Karpas-422 (cell line): ENCODE measurements at regions not wholly inside any gene's neighbourhood (a gene's known extent, or its start where the extent isn't known, plus 50 kb on each side); places are given as distances from the start of the nearest gene placed in this dataset.
A peak's percentile ranks its signal among the peaks of the same experiment; 100 is the strongest.

Source experiments
- DNase-seq: peaks from one replicate; pipeline ENCODE4 v3.0.0-alpha.2; 2015
- H2AFZ ChIP-seq: fragments of 200-600 bp; sonication (generic); 2 replicates; pipeline ENCODE4 v1.6.1; 2014; ENCODE audit warnings: antibody characterized with exemption, low read length, mixed read lengths
- H3K27ac ChIP-seq: fragments of 200-600 bp; sonication (generic); 2 replicates; pipeline ENCODE4 v1.5.1; 2014; ENCODE audit warnings: mild to moderate bottlenecking, low read length, moderate library complexity
- H3K27me3 ChIP-seq: fragments of 200-600 bp; sonication (generic); 2 replicates; pipeline ENCODE4 v1.6.1; 2014; ENCODE audit warnings: low read length, mixed read lengths
- H3K36me3 ChIP-seq: fragments of 200-600 bp; sonication (generic); 2 replicates; pipeline ENCODE4 v1.6.1; 2014; ENCODE audit warnings: low read length, mixed read lengths; ENCODE audit not compliant: insufficient read depth
- H3K4me1 ChIP-seq: fragments of 200-600 bp; sonication (generic); 2 replicates; pipeline ENCODE4 v1.6.1; 2014; ENCODE audit warnings: mild to moderate bottlenecking, low read length, mixed read lengths
- H3K4me2 ChIP-seq: fragments of 200-600 bp; sonication (generic); 2 replicates; pipeline ENCODE4 v1.6.1; 2014; ENCODE audit warnings: low read length, low read depth, mild to moderate bottlenecking; ENCODE audit not compliant: poor library complexity, severe bottlenecking
- H3K4me3 ChIP-seq: fragments of 200-600 bp; sonication (generic); 2 replicates; pipeline ENCODE4 v1.5.1; 2014; ENCODE audit warnings: mild to moderate bottlenecking, antibody characterized with exemption, low read length, mixed read lengths
- H3K79me2 ChIP-seq: fragments of 200-600 bp; sonication (generic); 2 replicates; pipeline ENCODE4 v1.6.1; 2014; ENCODE audit warnings: mild to moderate bottlenecking, low read length, mixed read lengths
- H3K9ac ChIP-seq: fragments of 200-600 bp; sonication (generic); 2 replicates; pipeline ENCODE4 v1.6.0; 2014; ENCODE audit warnings: low read length
- H3K9me2 ChIP-seq: fragments of 200-600 bp; sonication (generic), shearing (Covaris generic); replicated peaks from 2 replicates; pipeline ENCODE4 v1.6.0; 2014; ENCODE audit warnings: mild to moderate bottlenecking, low read length, moderate library complexity; ENCODE audit not compliant: insufficient read depth
- H3K9me3 ChIP-seq: fragments of 300-700, 200-600 bp; sonication (generic); 2 replicates; pipeline ENCODE4 v1.6.1; 2014; ENCODE audit warnings: low read length, mixed read lengths
- H4K20me1 ChIP-seq: fragments of 200-600 bp; sonication (generic); 2 replicates; pipeline ENCODE4 v1.6.1; 2014; ENCODE audit warnings: mild to moderate bottlenecking, antibody characterized with exemption, low read length, low read depth; ENCODE audit not compliant: insufficient read depth

GRCh38 chr2:201955702-201956141, 77.9 kb upstream of the FZD7 start:
- no peaks in the 10 kb centered on the region for H3K9me3 ChIP-seq
- H3K36me3 ChIP-seq, result no peaks in the 10 kb centered on the region
- no peaks in the 10 kb centered on the region for H3K79me2 ChIP-seq
- no peaks in the 10 kb centered on the region for H4K20me1 ChIP-seq
- no peak overlapping the region for H3K4me2 ChIP-seq
- H3K4me3 ChIP-seq, result no peak overlapping the region
- H3K9ac ChIP-seq, result no peak overlapping the region
- H3K27me3 ChIP-seq, result no peaks in the 10 kb centered on the region
- H2AFZ ChIP-seq, result no peak overlapping the region
- no peak overlapping the region for H3K27ac ChIP-seq
- H3K9me2 ChIP-seq, result no peaks in the 10 kb centered on the region
- DNase-seq, result no peak
- H3K4me1 ChIP-seq, result peaks cover 50% of the 10 kb centered on the region

DNA sequence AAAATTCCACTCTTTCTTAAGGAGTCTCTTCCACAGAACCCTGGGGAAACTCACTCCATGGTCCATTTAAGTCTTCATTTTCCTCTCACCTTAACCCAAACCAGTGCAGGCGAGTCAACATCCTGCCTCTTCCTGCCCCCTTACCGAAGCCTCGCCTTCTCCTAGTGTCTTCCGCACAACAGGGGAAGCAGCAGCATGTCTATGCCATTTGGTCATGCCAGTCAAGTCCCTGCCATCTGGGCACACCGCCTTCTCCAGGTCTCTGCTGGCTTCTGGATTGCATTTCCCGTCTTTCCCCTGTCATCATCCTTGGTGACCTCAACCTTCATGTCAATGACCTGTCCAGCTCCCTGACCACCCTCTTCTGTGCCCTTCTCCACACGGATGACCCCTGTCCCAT, 77.3 kb upstream of the FZD7 start:
- H3K4me2 ChIP-seq, result no peak overlapping the region
- no peak overlapping the region for H3K27ac ChIP-seq
- H3K36me3 ChIP-seq, result no peaks in the 10 kb centered on the region
- H3K79me2 ChIP-seq, result no peaks in the 10 kb centered on the region
- no peak for DNase-seq
- no peaks in the 10 kb centered on the region for H3K9me3 ChIP-seq
- no peak overlapping the region for H3K4me3 ChIP-seq
- no peaks in the 10 kb centered on the region for H3K27me3 ChIP-seq
- H3K9ac ChIP-seq, result no peak overlapping the region
- no peaks in the 10 kb centered on the region for H3K9me2 ChIP-seq
- no peaks in the 10 kb centered on the region for H4K20me1 ChIP-seq
- peaks cover 56% of the 10 kb centered on the region for H3K4me1 ChIP-seq
- H2AFZ ChIP-seq, result no peak overlapping the region

DNA sequence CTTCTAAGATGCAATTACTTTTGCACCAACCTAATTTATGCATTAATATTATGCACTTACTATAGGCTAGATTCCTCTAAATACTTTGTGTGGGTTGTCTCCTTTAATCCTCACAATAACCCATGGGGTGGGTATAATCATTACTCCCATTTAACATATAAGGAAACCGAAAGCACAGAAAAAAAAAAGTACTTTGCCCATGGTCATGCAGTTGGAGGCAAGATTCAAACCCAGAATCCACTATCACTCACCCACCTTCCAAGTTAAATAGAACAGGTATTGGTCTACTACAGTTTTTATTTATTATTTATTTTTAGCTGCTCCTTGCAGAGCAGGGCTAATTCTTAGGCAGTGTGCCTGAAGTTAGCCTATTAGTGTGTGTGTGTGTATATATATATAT, 76.6 kb upstream of the FZD7 start:
- Histone ChIP-seq H4K20me1 (no peaks in the 10 kb centered on the region), H3K79me2 (no peaks in the 10 kb centered on the region), H3K4me3 (no peak overlapping the region), H3K27me3 (no peaks in the 10 kb centered on the region), H3K9me2 (no peaks in the 10 kb centered on the region), H3K9ac (no peak overlapping the region), H3K36me3 (no peaks in the 10 kb centered on the region), H3K4me1 (peaks cover 61% of the 10 kb centered on the region), H3K9me3 (no peaks in the 10 kb centered on the region), H3K4me2 (no peak overlapping the region), H2AFZ (no peak overlapping the region), H3K27ac (no peak overlapping the region)
- no peak for DNase-seq

DNA sequence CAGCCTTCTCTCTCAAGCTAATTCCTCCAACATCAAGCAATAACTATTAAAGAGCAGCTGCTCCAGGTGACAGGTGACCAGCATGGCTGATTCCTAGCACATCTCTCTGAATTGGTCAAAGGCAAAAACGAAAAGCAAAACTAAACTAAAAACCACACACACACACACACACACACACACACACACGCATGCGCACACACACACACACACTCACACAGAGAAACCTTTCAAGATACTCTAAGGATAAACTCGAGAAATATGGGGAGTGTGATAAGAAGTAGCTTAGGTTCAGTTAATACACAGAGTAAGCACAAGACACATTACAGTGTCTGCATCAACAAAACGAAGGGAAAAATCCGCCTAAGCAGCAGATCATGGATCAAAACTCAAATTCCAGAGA, 74.5 kb upstream of the FZD7 start:
- Histone ChIP-seq H2AFZ (no peak overlapping the region), H3K27me3 (no peaks in the 10 kb centered on the region), H3K4me1 (peaks cover 52% of the 10 kb centered on the region), H3K4me3 (no peak overlapping the region), H3K27ac (no peak overlapping the region), H3K9ac (no peak overlapping the region), H3K36me3 (no peaks in the 10 kb centered on the region), H4K20me1 (no peaks in the 10 kb centered on the region), H3K4me2 (no peak overlapping the region), H3K9me2 (no peaks in the 10 kb centered on the region), H3K79me2 (no peaks in the 10 kb centered on the region), H3K9me3 (no peaks in the 10 kb centered on the region)
- no peak for DNase-seq

- Histone ChIP-seq H3K27me3 (no peaks in the 10 kb centered on the region), H3K4me2 (no peak overlapping the region), H2AFZ (no peak overlapping the region), H3K4me3 (no peak overlapping the region), H3K9ac (no peak overlapping the region), H3K4me1 (peaks cover 51% of the 10 kb centered on the region), H3K79me2 (no peaks in the 10 kb centered on the region), H3K36me3 (no peaks in the 10 kb centered on the region), H3K27ac (no peak overlapping the region), H4K20me1 (no peaks in the 10 kb centered on the region), H3K9me3 (no peaks in the 10 kb centered on the region), H3K9me2 (no peaks in the 10 kb centered on the region)
- no peak for DNase-seq
These were observed 74.0 kb upstream of the FZD7 start for GRCh38 chr2:201959626-201960025.

DNA sequence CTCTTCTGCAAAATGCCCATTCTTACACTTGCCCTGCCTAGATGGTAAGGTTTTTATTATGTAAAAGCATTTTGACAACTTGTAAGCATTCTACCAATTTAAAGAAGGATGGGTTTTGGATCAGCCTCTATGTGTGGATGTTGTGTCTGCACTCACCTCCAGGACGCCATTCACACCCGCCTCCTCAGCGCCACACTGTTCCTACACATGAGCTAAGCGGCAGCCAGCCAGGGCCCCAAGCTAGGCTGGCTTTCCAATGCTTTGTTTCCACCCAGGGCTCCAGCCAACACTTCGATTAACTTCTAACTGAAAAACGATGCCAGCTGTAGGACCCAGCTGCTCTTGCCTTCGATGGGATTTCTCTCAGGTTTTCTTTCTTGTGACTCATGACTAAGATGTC, 73.3 kb upstream of the FZD7 start:
- Histone ChIP-seq H3K9ac (no peak overlapping the region), H3K27me3 (no peaks in the 10 kb centered on the region), H3K4me3 (peak overlapping the region; percentile 34; the same call in 1 of the 2 replicates), H3K4me2 (peak overlapping the region; percentile 64), H2AFZ (no peak overlapping the region; the same call in 1 of the 2 replicates), H3K9me3 (no peaks in the 10 kb centered on the region), H3K4me1 (peaks cover 58% of the 10 kb centered on the region), H3K79me2 (no peaks in the 10 kb centered on the region), H4K20me1 (no peaks in the 10 kb centered on the region), H3K36me3 (no peaks in the 10 kb centered on the region), H3K9me2 (no peaks in the 10 kb centered on the region), H3K27ac (peak overlapping the region; percentile 88; the same call in 1 of the 2 replicates)
- peak; percentile 51 for DNase-seq

GRCh38 chr2:201961401-201961800, 72.3 kb upstream of the FZD7 start:
- peak overlapping the region; percentile 58 for H3K9ac ChIP-seq
- peak overlapping the region; percentile 64 for H3K4me2 ChIP-seq
- no peaks in the 10 kb centered on the region for H3K9me2 ChIP-seq
- H3K4me1 ChIP-seq, result peaks cover 59% of the 10 kb centered on the region
- no peaks in the 10 kb centered on the region for H3K79me2 ChIP-seq
- peak overlapping the region; percentile 88 for H3K27ac ChIP-seq
- H3K36me3 ChIP-seq, result no peaks in the 10 kb centered on the region
- peak overlapping the region; percentile 11; the same call in 1 of the 2 replicates for H2AFZ ChIP-seq
- H4K20me1 ChIP-seq, result no peaks in the 10 kb centered on the region
- no peaks in the 10 kb centered on the region for H3K27me3 ChIP-seq
- peak; percentile 92 for DNase-seq
- peak overlapping the region; percentile 34 for H3K4me3 ChIP-seq
- H3K9me3 ChIP-seq, result no peaks in the 10 kb centered on the region

- no peaks in the 10 kb centered on the region for H3K79me2 ChIP-seq
- H3K4me3 ChIP-seq, result no peak overlapping the region
- H3K9me2 ChIP-seq, result no peaks in the 10 kb centered on the region
- H3K4me2 ChIP-seq, result no peak overlapping the region
- DNase-seq, result no peak
- no peak overlapping the region for H3K27ac ChIP-seq
- H2AFZ ChIP-seq, result no peak overlapping the region
- no peaks in the 10 kb centered on the region for H3K9me3 ChIP-seq
- no peak overlapping the region; the same call in 1 of the 2 replicates for H3K9ac ChIP-seq
- peaks cover 56% of the 10 kb centered on the region for H3K4me1 ChIP-seq
- no peaks in the 10 kb centered on the region for H3K27me3 ChIP-seq
- H3K36me3 ChIP-seq, result no peaks in the 10 kb centered on the region
- H4K20me1 ChIP-seq, result no peaks in the 10 kb centered on the region
These were observed 70.7 kb upstream of the FZD7 start for GRCh38 chr2:201962774-201963562.
